H54 (cell line): ENCODE measurements at regions not wholly inside any gene's neighbourhood (a gene's known extent, or its start where the extent isn't known, plus 50 kb on each side); places are given as distances from the start of the nearest gene placed in this dataset.
A peak's percentile ranks its signal among the peaks of the same experiment; 100 is the strongest.

Experiments
- DNase-seq: peaks from one replicate; pipeline ENCODE4 v3.0.0; 2011; ENCODE audit warnings: low spot score, mixed read lengths; ENCODE audit not compliant: insufficient read length
- FAIRE-seq: peaks from 3 replicates; lab custom pipeline; 2011; peaks lifted over from hg19 to GRCh38; lab: Jason Lieb, UNC
- POLR2A ChIP-seq: IDR thresholded peaks from 2 replicates; pipeline ENCODE4 v1.6.1; 2011; ENCODE audit warnings: low read depth, mild to moderate bottlenecking, low read length

DNA sequence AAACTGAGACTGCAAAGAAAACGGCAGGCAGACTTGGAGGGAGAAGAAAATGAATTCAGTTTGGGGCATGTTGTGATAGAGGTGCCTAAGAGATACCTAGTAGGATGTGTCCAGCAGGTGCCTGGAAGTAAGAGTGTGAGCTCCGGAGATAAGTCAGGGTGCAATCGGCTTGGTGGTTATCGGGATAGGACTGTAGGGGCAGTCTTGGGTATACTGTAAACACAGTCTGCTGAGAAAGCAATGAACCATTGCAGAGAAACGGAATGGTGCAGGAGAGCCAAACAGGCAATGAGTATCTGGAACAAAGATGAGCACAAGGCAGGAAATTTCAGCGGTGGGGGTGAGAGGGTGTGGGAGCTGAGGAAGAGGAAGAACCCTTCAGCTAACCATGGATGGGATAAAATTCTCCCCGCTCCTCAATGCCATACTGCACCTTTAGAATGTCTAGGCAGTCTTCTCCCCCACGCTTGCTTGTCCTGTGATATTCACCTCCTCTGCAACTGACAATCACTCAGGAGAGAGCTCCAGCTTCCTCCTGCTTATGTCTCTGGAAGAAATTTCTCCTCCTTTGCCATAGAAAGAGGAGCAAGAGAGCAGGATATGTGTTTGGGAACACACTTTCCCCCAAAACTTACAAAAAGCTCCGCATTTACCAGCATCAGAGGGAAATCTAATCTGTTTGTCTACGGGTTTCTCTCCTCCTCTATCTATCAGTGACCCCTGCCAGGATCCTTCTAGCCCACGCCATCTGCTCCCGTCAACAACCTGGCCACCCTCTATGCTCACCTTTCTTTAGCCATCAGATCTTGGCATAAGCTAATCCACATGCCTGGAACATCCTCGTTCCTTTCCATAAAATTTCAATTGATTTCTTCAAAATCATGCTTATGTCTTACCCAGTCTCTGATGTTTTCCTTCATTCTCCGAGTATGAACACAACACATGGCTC is 381.7 kb upstream of the JARID2 start:
- FAIRE-seq (no peak), DNase-seq (no peak)
- no peak for TF ChIP-seq POLR2A

DNA sequence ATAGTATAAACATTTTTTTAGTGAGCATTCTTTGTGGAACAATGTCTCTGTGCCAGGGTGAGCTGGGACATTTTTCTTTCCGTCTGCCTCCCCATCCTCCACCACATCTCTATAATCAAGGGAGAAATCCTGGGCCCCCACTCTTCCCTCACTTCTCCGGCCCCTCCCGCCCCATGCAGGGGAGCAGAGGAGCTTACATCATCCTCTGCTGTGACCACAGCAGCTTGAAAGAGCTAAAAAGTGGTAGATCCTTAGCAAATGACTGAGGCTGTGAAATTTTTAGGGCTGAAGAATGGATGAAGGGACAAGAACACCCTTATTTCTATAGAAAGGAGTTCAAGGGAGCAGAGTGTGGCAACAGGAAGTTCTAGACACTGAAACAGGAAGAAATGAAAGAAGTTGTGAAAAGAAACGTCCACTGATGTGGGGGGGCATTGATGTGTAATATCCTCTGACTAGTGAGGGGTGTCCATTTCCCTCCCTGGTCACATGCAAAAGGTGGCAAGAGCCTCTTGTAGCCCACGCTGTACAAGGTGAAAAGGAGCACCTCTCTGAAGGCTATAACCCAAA is 380.3 kb upstream of the JARID2 start:
- FAIRE-seq (no peak), DNase-seq (no peak)
- TF ChIP-seq POLR2A, result no peak

DNA sequence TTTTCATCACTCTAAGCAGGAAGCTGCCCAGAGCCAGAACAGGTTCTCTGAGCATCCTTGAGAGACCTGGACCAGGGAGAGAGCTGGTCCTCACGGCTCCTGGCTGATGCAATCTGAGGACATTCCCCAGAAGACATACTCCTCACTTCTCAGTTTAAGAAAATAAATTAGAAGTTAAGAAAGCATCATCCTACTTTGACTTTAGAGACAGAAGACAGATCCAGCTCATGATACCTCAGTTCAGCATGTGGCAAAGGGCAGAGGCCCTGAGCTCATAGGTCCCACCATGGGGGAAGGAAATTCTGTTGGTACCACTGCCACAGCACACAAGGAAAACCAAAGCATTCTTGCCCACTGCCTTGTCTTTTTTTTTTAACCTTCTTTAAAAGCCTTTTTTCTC is 378.1 kb upstream of the JARID2 start:
- no peak for DNase-seq
- no peak for FAIRE-seq
- TF ChIP-seq POLR2A, result no peak

DNA sequence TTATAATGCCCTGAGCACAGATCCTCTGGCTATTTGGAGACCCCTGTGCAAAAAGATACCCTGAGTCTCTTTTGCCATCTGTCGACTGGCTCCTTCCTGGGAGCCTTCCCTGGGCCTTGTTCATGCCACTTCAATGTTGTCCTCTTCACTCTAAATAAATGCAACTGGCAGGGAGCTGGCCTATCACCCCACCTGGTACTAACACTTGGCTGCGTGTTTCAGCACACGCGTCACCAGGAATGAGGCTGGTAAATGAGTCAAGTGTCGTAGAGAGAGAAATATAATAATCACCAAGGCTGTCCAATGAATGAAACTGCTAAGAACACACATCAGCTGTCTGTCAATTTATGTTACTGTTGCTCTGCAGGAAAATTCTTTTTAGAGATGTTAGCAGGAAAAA is 374.6 kb upstream of the JARID2 start:
- FAIRE-seq (no peak), DNase-seq (no peak)
- no peak for TF ChIP-seq POLR2A

DNA sequence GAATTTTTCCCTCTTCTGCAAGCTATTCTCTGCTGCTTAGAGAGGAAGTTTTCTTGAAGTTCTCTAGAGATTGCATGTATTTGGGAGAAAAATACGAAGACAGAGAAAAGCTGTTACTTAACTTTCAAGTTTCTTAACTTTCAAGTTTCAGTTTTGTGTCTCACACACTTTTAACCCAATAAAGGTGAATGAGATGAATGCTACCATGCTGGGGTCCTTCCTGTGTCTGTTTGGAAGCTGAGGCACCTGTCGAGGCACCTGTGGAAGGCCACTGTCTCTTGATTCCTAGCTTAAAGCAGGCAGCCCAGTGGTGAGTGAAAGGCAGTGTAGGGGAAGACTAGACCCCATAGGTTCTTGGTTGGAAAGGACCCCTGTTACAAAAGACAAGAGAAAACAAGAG is 372.8 kb upstream of the JARID2 start:
- no peak for FAIRE-seq
- no peak for TF ChIP-seq POLR2A
- DNase-seq, result no peak

DNA sequence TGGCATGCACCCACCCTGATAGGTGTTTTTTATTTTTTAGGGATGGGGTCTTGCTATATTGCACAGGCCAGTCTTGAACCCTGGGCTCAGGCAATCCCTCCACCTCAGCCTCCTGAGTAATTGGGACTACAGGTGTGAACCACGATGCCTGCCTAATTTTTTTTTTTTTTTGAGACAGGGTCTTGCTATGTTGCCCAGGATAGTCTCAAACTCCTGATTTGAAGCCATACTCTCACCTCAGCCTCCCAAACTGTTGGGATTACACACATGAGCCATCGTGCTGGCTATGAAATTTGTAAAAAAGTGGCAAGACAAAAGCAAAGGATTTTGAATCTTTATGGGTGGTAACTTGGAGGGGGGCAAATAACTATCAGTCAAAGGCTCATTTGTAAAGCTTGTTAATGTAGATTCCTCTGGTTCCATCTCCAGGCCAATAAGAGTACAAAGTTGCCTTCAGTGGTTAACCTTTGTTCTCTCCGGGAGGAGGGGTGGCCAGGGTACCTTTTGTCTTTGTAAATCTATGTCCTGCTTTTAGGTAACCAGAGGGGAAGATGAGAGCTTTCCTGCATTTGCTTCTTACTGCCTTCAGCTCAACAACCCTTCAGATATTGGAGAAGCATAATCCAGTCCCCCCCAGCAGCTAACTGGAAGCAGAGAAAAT is 372.0 kb upstream of the JARID2 start:
- FAIRE-seq (no peak), DNase-seq (no peak)
- no peak for TF ChIP-seq POLR2A

DNA sequence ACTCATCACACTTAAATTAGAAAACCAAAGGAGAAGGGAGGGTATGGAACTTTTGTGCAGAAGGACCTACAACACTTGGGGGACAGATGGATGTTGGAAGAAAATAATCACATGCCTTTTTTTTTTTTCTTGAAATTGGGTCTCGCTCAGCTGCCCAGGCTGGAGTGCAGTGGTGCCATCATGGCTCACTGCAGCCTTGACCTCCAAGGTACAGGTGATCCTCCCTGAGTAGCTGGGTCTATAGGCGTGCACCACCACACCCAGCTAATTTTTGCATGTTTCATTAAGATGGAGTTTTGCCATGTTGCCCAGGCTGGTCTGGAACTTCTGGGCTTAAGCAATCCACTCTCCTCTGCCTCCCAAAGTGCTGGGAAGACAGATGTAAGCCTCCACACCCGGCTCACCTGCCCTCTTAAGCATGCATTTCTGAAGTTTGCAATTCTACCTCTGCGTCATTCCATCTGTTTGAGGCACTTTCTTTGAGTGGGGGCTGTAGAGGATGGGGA is 370.8 kb upstream of the JARID2 start:
- DNase-seq (no peak), FAIRE-seq (no peak)
- TF ChIP-seq POLR2A, result no peak

DNA sequence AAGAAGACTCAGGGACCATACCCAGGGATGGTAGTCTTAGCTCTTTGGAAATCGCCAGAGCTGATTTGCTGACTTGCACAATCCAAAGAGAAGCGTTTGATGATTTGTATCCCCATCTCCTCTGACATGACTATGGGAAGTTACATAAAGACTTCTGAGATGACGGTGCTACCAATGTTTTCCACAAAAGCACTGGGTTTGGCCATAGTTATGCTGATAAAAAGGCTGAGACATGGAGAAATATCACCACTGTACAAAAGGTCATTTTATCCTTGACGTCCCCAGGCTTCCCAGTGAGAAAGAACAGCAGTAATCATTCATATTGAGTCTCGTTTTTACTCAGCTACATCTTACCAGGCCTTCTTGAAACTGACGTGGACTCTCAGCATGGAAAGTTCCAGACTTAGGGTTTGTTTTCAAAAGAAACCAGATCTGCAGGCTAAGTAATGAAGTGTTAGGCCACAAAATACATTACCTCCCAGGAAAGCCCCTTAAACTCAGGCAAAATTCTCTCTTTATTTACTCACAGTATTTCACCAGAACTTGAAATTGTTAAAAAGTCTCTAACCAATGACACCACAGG is 370.3 kb upstream of the JARID2 start:
- DNase-seq, result no peak
- no peak for FAIRE-seq
- TF ChIP-seq POLR2A, result no peak

DNA sequence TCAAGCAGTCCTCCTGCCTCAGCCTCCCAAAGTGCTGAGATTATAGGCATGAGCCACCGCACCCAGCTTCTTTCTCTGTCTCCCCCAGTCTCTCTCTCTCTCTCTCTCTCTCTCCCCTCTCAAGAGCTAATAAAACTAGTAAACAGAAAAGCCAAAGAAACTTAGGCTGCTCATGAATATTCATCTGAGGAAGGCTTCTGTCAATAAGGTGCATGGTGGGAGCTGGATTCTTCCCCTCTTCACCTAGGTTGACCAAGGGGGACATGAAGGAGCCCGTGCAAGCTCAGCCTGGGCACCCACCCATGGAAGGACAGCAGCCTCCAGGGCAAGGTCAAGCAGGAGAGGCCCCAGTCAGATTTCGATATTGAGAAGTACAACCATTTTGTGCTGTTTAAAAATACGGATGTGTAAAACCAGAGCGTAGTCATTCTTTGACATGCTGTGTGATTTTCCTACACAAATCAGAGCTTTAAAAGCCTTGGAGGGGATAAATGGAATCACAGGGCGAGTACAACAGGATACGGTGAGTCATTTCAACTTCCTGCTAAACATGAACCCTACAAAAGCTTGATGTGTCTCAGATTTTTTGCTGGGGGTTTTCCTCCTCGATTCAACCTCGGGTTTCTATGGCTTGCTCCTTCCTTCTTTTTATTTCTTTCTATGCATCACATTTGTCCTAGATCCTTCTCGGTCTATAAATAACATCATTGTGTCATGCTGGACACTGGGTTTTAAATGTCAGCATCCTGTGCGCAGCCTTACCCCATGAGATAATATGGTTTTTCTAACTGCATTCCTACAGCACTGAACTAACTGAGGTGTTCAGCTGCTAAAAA is 368.9 kb upstream of the JARID2 start:
- FAIRE-seq (peak; percentile 86), DNase-seq (peak; percentile 69)
- no peak for TF ChIP-seq POLR2A

DNA sequence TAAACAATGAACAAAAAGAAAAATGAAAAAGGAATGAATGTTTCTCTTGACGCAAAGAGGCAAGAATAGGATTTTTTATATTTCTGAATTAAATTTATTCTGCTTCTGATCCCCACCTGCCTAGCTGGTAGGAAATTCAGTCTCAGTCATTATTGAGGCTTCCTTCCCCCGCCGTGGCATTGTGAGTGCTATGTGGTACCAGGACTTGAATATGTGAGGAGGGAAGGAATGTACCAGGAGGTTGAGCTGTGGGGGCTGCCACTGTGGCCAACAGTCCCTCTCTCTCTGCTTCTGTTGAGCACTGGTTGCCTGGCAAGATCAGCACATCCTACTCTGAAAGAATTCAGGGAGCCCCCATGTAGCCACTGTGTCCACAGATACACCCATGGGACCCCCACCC is 368.1 kb upstream of the JARID2 start:
- no peak for TF ChIP-seq POLR2A
- DNase-seq (no peak), FAIRE-seq (no peak)

DNA sequence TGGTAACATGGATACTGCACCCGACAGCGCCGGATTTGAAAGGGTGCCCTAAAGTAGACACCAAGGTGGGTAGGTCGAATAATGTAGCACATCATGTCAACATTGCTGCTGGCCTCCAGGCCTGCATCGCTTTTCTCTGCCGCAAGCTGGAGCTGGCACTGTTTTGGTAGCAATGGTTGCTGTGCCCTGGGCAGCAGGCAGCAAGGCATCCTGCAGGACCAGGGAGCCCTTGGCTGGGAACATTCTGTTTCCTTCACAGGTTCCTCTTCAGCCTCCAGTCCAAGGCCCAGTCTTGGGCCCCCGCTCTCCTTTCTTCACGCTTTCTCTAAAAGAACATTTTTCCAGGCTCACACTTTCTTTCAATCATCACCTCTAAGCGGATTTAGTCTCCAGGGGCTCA is 365.8 kb upstream of the JARID2 start:
- DNase-seq, result no peak
- no peak for FAIRE-seq
- no peak for TF ChIP-seq POLR2A

DNA sequence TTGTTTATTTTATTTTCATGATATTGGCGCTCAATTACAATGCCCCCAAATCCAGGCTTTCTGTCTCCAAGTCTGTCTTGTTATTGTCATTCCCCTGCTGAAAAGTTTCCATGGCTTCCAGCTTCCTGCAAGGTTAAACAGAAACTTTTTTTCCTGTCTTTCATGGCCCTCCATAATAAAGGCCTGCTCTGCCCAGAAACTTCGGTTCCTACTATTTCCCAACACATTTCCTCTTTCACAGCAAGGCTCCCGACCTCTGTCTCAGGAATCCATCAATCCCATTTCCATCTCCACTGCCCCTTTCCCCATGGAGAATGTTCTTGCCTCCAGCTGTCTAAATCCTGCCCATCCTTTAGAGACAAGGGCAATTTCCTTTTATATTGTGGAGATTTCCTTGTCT is 365.2 kb upstream of the JARID2 start:
- DNase-seq (no peak), FAIRE-seq (no peak)
- TF ChIP-seq POLR2A, result no peak

DNA sequence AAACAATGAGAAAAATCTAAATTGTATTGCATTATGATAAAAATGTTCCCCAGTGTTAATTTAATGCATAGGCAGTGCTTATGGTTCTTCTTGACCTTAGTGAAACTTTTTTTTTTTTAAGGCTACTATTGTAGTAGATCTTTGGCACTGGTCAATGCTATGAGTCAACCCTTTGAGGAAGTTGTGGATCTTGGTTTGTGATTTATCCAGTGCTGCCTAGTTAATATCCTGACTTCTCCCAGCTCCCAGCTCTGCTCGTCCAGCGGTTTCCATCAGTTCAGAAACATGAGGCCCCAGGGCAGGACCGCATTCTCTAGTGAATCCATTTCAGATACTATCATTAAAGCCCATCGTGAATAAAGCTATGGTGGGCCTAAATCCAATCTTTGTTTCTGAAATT is 364.5 kb upstream of the JARID2 start:
- FAIRE-seq, result peak; percentile 82
- DNase-seq, result peak; percentile 69
- TF ChIP-seq POLR2A, result no peak
